Spleen (tissue), 11 donors: ENCODE measurements at regions not wholly inside any gene's neighbourhood (a gene's known extent, or its start where the extent isn't known, plus 50 kb on each side); places are given as distances from the start of the nearest gene placed in this dataset.

ENCODE experiments used
- DNase-seq: peaks from one replicate; pipeline ENCODE4 v3.0.0-alpha.2; 2020
- H3K27ac ChIP-seq, 8 donors: fragments of 200-600 bp; sonication (generic) in 7 of 8; 1 replicate in 4 of 8; 2 replicates in 4 of 8; pipeline versions ENCODE4 v1.5.0 to v1.8.0; 2016 to 2021; ENCODE audit warnings: inconsistent platforms in 4 of 8, mild to moderate bottlenecking in 4 of 8, moderate library complexity in 1 of 8
- H3K27me3 ChIP-seq, 7 donors: fragments of 200-600 bp; sonication (generic) in 6 of 7; replicated peaks in 1 of 7; 1 replicate in 4 of 7; 2 replicates in 3 of 7; pipeline versions ENCODE4 v1.5.0 to v1.8.0; 2016 to 2021; ENCODE audit warnings: inconsistent platforms in 3 of 7, mild to moderate bottlenecking in 1 of 7
- H3K36me3 ChIP-seq, 6 donors: fragments of 200-600 bp; sonication (generic) in 5 of 6; 1 replicate in 4 of 6; 2 replicates in 2 of 6; pipeline versions ENCODE4 v1.5.0 to v1.8.0; 2016 to 2021; ENCODE audit warnings: inconsistent platforms in 2 of 6
- H3K4me1 ChIP-seq, 6 donors: fragments of 200-600 bp; sonication (generic) in 5 of 6; 1 replicate in 3 of 6; 2 replicates in 3 of 6; pipeline versions ENCODE4 v1.5.0 to v1.8.0; 2016 to 2021; ENCODE audit warnings: inconsistent platforms in 3 of 6
- H3K4me3 ChIP-seq, 8 donors: fragments of 200-600 bp; sonication (generic) in 7 of 8; 1 replicate in 4 of 8; 2 replicates in 4 of 8; pipeline versions ENCODE4 v1.5.0 to v1.8.0; 2016 to 2021; ENCODE audit warnings: inconsistent platforms in 4 of 8, mild to moderate bottlenecking in 4 of 8, moderate library complexity in 2 of 8
- H3K9me3 ChIP-seq, 8 donors: fragments of 200-600 bp; sonication (generic) in 7 of 8; 1 replicate in 4 of 8; 2 replicates in 4 of 8; pipeline versions ENCODE4 v1.5.0 to v1.8.0; 2016 to 2021; ENCODE audit warnings: inconsistent platforms in 4 of 8
- CTCF ChIP-seq, 11 experiments: fragments of 200-600 bp in 7 of 11; fragments of 450-650 bp in 4 of 11; sonication (generic) in 4 of 11; IDR thresholded peaks in 8 of 11; conservative IDR thresholded peaks in 3 of 11; 1 replicate in 7 of 11; 2 replicates in 4 of 11; pipeline versions ENCODE4 v1.4.0 to v1.8.0; 2016 to 2021; ENCODE audit warnings: antibody characterized with exemption in 11 of 11, inconsistent platforms in 4 of 11, mild to moderate bottlenecking in 1 of 11
- POLR2A ChIP-seq, 3 donors: fragments of 450-650 bp; IDR thresholded peaks; one replicate each; pipeline ENCODE4 v1.5.1; 2017; ENCODE audit warnings: antibody characterized with exemption in 3 of 3, mild to moderate bottlenecking in 1 of 3
- POLR2AphosphoS5 ChIP-seq, 3 donors: sonication (generic); formaldehyde crosslinking; IDR thresholded peaks; one replicate each; pipeline ENCODE4 v1.5.1; 2017; ENCODE audit warnings: antibody characterized with exemption in 3 of 3
- WGBS, 5 donors: extraction: QIAGEN DNeasy Blood & Tissue Kit in 3 of 5; methylation state at CpG; one replicate each; pipeline versions ENCODE4 v1.1.5 to v1.1.7; 2013 to 2018; 5-methylcytosine and 5-hydroxymethylcytosine counted together
- intact Hi-C: fragments of 100-400 bp; cut with DNase I; formaldehyde crosslinking; loops from one replicate; pipeline ENCODE4 v1.15.0; 2023; ENCODE audit warnings: low total_unique reads
- donor health status: healthy with polysubstance abuse.
- donor health status: DM: no; HTN: no; CAD: no; lungs with moderate emphysema.
- donor health status: DM: no; HTN: no; CAD: no.
- donor health status: Bipolar disorder and iron deficiency.
- donor health status: healthy.
- donor health status: DM: no; HTN: no; CAD: no.
- donor health status: DM: yes; HTN: yes; CAD: no.

GRCh38 chr6:147867433-147868226 lies 359.1 kb downstream of the SAMD5 start:
- H3K9me3 ChIP-seq: no peaks in the 10 kb centered on the region
- H3K27me3 ChIP-seq: no peaks in the 10 kb centered on the region
- H3K4me1 ChIP-seq: no peaks in the 10 kb centered on the region
- no peak for DNase-seq
- intact Hi-C loops: no loop called here
- TF ChIP-seq CTCF (IDR thresholded peaks at IDR 0.05 in 8 of 11, conservative IDR thresholded peaks at IDR 0.05 in 3 of 11) (no peak), POLR2A (IDR thresholded peaks at IDR 0.05) (no peak), POLR2AphosphoS5 (IDR thresholded peaks at IDR 0.05) (no peak)
- H3K36me3 ChIP-seq: no peaks in the 10 kb centered on the region
- 74 to 85% (median 84%) methylated on average over 4 of the region's 4 CpGs for WGBS, 5 donors
- no peak overlapping the region for H3K4me3 ChIP-seq
- no peak overlapping the region for H3K27ac ChIP-seq

- intact Hi-C loops: no loop called here
- Histone ChIP-seq H3K27me3 (no peaks in the 10 kb centered on the region), H3K4me3 (no peak overlapping the region), H3K9me3 (no peaks in the 10 kb centered on the region), H3K27ac (peak overlapping the region in 6 of 8 donors; percentile 21 to 62 (median 42)), H3K4me1 (no peaks in the 10 kb centered on the region), H3K36me3 (no peaks in the 10 kb centered on the region)
- WGBS, 5 donors: 1 to 6% (median 4%) methylated on average over 2 of the region's 2 CpGs
- TF ChIP-seq POLR2A (IDR thresholded peaks at IDR 0.05): no peak
- no peak for DNase-seq
These were observed 360.1 kb downstream of the SAMD5 start for GRCh38 chr6:147868427-147869190.

DNA sequence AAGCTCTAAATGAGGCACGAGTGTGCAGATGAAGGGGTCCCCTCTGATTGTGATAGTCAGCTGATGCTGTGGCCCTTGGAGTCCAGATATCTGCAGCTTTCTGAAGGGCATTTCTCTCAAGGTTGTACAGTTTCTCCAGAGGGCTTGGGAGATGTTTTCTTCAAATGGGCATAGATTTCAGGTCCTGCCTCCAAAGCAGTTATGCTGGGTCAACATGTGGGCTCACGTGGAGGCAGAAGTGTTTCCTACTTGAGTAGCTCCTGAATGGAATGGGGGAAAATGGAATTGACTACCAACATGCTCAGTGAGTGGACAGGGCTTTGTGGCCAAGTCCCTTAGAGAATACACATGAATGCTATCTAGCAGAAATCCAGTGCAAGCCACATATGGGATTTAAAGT lies 360.7 kb downstream of the SAMD5 start:
- WGBS, 5 donors: 18 to 45% (median 32%) methylated on average over 2 of the region's 2 CpGs
- TF ChIP-seq CTCF (IDR thresholded peaks at IDR 0.05 in 8 of 11, conservative IDR thresholded peaks at IDR 0.05 in 3 of 11): no peak
- no peak for TF ChIP-seq POLR2A (IDR thresholded peaks at IDR 0.05)
- no peak for TF ChIP-seq POLR2AphosphoS5 (IDR thresholded peaks at IDR 0.05)

DNA sequence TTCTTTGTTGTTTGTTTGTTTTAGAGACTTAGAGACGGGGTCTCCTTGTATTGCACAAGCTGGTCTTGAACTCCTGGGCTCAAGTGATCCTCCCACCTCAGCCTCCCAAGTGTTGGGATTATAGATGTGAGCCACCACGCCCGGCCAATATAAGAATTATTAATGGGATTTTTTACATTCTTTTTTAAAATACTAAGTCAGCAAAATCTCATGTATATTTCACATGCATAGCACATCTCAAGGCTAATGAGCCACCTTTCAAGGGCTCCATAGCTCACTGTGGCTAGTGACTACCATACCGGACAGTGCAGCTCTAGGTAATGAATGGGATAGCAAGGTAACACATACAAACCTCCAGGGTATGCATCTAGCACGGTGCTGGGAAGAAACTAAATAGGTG lies 361.4 kb downstream of the SAMD5 start:
- H3K4me1 ChIP-seq: no peaks in the 10 kb centered on the region
- no peaks in the 10 kb centered on the region for H3K9me3 ChIP-seq
- H3K4me3 ChIP-seq: no peak overlapping the region
- intact Hi-C loops: no loop called here
- H3K27me3 ChIP-seq: no peaks in the 10 kb centered on the region
- no peak overlapping the region for H3K27ac ChIP-seq
- 81 to 88% (median 88%) methylated on average over 5 of the region's 5 CpGs for WGBS, 5 donors
- no peak for DNase-seq
- TF ChIP-seq POLR2AphosphoS5 (IDR thresholded peaks at IDR 0.05) (no peak), CTCF (IDR thresholded peaks at IDR 0.05 in 8 of 11, conservative IDR thresholded peaks at IDR 0.05 in 3 of 11) (no peak), POLR2A (IDR thresholded peaks at IDR 0.05) (no peak)
- no peaks in the 10 kb centered on the region for H3K36me3 ChIP-seq

More for the DNA sequence above, 360.7 kb downstream of the SAMD5 start:
- H3K4me3 ChIP-seq: no peak overlapping the region
- H3K36me3 ChIP-seq: no peaks in the 10 kb centered on the region
- no peaks in the 10 kb centered on the region for H3K27me3 ChIP-seq
- intact Hi-C loops: no loop called here
- H3K27ac ChIP-seq: peak overlapping the region in 6 of 8 donors; percentile 21 to 62 (median 42)
- H3K4me1 ChIP-seq: no peaks in the 10 kb centered on the region
- H3K9me3 ChIP-seq: no peaks in the 10 kb centered on the region
- DNase-seq: no peak
